ENCODE measurements at regions not wholly inside any gene's neighbourhood (a gene's known extent, or its start where the extent isn't known, plus 50 kb on each side); places are given as distances from the start of the nearest gene placed in this dataset.
"Not testable (repeated sequence)": the region's sequence is repeated elsewhere in the genome, so short reads cannot be mapped to it uniquely, and the experiment has no call there.

DNA sequence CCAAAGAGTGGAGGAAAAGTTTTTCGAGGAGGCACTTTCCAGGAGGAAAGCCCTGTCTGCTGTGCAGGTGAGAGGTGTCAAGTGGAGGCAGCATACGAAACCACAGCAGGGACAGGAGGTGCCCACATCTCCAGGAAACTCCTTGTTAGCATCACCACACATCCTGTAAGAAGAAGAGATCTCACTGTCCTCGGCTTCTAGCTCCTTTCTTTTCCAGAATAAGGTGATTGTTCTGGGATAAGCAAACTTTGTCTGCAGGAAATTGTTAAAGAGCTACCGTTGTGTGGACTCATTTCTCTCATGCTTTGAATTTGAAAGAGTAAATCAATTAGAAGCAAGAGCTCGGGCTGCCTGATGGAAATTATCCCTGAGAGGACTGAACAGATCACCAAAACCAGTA is 269.4 kb downstream of the CXCL12 start:
- H3K9ac ChIP-seq (ENCODE audit: low read length), result no peak overlapping the region
- no peaks in the 10 kb centered on the region for H3K4me1 ChIP-seq (ENCODE audit: control insufficient read depth, insufficient read depth, low read length)
- no peaks in the 10 kb centered on the region for H3K36me3 ChIP-seq (ENCODE audit: control insufficient read depth, insufficient read depth, low read length, severe bottlenecking)
- no peak overlapping the region for H3K4me3 ChIP-seq (ENCODE audit: low read length)
- peaks cover 3% of the 10 kb centered on the region for H3K9me3 ChIP-seq (ENCODE audit: control insufficient read depth, low read length)
- peaks cover 14% of the 10 kb centered on the region for H3K27me3 ChIP-seq (replicated peaks; ENCODE audit: control insufficient read depth, insufficient read depth, low read length)
- DNase-seq (ENCODE audit: low read depth), result no peak

DNA sequence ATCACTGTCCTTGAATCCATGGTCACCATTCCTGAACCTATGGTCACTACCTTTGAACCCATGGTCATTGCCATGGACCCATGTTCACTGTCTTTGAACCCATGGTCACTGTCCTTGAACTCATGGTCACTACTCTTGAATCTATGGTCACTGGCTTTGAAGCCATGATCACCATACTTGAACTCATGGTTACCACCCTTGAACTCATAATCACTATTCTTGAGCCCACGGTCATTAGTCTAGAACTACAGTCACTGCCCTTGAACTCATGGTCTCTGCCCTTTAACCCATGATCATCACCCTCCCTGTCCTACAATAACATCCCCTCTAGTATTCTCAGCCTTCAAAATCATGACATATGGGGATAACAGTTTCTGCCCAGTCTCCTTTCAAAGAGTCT is 270.5 kb downstream of the CXCL12 start:
- Histone ChIP-seq H3K9me3 (ENCODE audit: control insufficient read depth, low read length) (peaks cover 3% of the 10 kb centered on the region), H3K4me3 (ENCODE audit: low read length) (no peak overlapping the region), H3K27me3 (replicated peaks; ENCODE audit: control insufficient read depth, insufficient read depth, low read length) (peaks cover 14% of the 10 kb centered on the region), H3K4me1 (ENCODE audit: control insufficient read depth, insufficient read depth, low read length) (no peaks in the 10 kb centered on the region), H3K9ac (ENCODE audit: low read length) (no peak overlapping the region), H3K36me3 (ENCODE audit: control insufficient read depth, insufficient read depth, low read length, severe bottlenecking) (no peaks in the 10 kb centered on the region)
- no peak for DNase-seq (ENCODE audit: low read depth)

DNA sequence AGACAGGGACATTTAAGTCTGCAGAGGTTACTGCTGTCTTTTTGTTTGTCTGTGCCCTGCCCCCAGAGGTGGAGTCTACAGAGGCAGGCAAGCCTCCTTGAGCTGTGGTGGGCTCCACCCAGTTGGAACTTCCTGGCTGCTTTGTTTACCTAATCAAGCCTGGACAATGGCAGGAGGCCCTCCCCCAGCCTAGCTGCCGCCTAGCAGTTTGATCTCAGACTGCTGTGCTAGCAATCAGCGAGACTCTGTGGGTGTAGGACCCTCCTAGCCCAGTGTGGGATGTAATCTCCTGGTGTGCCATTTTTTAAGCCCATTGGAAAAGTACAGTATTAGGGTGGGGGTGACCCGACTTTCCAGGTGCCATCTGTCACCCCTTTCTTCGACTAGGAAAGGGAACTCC is 272.6 kb downstream of the CXCL12 start:
- not testable (repeated sequence) for H3K9ac ChIP-seq (ENCODE audit: low read length); H3K4me3 ChIP-seq (ENCODE audit: low read length); DNase-seq (ENCODE audit: low read depth); H3K36me3 ChIP-seq (ENCODE audit: control insufficient read depth, insufficient read depth, low read length, severe bottlenecking); H3K4me1 ChIP-seq (ENCODE audit: control insufficient read depth, insufficient read depth, low read length); H3K9me3 ChIP-seq (ENCODE audit: control insufficient read depth, low read length)
- peaks cover 14% of the 10 kb centered on the region for H3K27me3 ChIP-seq (replicated peaks; ENCODE audit: control insufficient read depth, insufficient read depth, low read length)

DNA sequence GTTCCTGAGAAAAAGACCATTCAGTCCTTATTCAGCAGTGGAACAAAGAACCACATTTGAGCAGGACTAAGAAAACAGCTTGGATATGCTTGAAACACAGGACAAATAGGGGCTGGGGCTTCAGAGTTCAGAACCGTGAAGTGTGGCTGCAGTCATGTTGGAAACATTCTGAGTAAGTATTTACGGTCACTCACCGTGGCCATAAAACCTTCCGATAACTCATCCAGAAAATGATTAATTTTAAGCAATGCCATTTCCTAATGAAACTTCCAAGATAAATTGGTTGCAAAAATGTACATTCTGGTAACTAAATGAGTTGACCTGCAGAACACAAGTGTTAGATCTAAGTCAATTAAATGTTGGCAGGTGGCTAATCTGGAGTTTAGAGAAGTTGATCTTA is 279.2 kb downstream of the CXCL12 start:
- Histone ChIP-seq H3K9me3 (ENCODE audit: control insufficient read depth, low read length) (peaks cover 2% of the 10 kb centered on the region), H3K4me1 (ENCODE audit: control insufficient read depth, insufficient read depth, low read length) (peaks cover 13% of the 10 kb centered on the region), H3K27me3 (replicated peaks; ENCODE audit: control insufficient read depth, insufficient read depth, low read length) (no peaks in the 10 kb centered on the region), H3K4me3 (ENCODE audit: low read length) (no peak overlapping the region), H3K9ac (ENCODE audit: low read length) (no peak overlapping the region), H3K36me3 (ENCODE audit: control insufficient read depth, insufficient read depth, low read length, severe bottlenecking) (no peaks in the 10 kb centered on the region)
- no peak for DNase-seq (ENCODE audit: low read depth)

DNA sequence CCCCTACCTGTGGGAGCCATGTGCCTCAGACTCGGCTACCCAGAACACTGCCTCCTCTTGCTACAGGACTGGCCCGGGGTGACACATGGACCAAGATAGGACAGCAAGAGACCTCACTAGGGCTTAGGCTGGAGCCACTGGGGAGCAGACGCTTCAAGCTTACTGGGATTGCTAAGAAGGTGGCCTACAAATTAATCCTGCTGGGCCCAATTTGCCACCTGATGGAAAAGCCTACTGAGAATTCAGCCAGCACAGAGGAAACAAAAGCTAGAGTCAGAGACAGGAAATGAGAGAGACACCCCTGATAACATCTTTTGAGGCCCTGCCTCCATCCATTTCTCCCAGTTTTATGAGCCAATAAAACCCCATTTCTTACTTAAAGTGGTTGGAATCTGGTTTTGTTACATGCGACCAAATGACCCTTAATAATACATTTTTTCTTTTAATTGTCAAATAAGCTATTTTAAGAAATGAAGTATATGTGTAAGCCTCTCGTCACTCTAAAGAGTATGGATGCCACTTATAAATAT is 282.1 kb downstream of the CXCL12 start:
- no peak for DNase-seq (ENCODE audit: low read depth)
- H3K9me3 ChIP-seq (ENCODE audit: control insufficient read depth, low read length), result no peaks in the 10 kb centered on the region
- no peaks in the 10 kb centered on the region for H3K36me3 ChIP-seq (ENCODE audit: control insufficient read depth, insufficient read depth, low read length, severe bottlenecking)

DNA sequence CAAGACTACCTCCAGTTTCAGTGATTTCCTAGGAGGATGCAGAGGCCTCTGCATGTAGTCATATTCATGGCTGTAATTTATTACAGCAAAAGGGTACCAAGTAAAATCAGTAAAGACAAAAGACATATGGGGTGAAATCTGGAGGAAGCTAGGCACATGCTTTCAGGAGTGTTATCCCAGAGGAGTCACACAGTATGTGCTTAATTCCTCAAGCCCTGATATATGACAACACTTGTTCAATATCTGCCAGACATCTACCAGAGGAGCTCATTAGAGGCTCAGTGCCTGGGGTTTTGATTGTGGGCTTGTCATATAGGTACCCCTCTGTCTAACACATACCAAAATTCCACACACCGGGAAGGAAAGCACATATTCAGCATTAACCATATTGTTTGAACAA is 283.8 kb downstream of the CXCL12 start:
- Histone ChIP-seq H3K9me3 (ENCODE audit: control insufficient read depth, low read length) (no peaks in the 10 kb centered on the region), H3K4me3 (ENCODE audit: low read length) (no peak overlapping the region), H3K27me3 (replicated peaks; ENCODE audit: control insufficient read depth, insufficient read depth, low read length) (no peaks in the 10 kb centered on the region), H3K36me3 (ENCODE audit: control insufficient read depth, insufficient read depth, low read length, severe bottlenecking) (no peaks in the 10 kb centered on the region), H3K9ac (ENCODE audit: low read length) (no peak overlapping the region), H3K4me1 (ENCODE audit: control insufficient read depth, insufficient read depth, low read length) (peaks cover 25% of the 10 kb centered on the region)
- no peak for DNase-seq (ENCODE audit: low read depth)

More for the DNA sequence above, 282.1 kb downstream of the CXCL12 start:
- Histone ChIP-seq H3K27me3 (replicated peaks; ENCODE audit: control insufficient read depth, insufficient read depth, low read length) (no peaks in the 10 kb centered on the region), H3K4me1 (ENCODE audit: control insufficient read depth, insufficient read depth, low read length) (peaks cover 25% of the 10 kb centered on the region), H3K9ac (ENCODE audit: low read length) (no peak overlapping the region), H3K4me3 (ENCODE audit: low read length) (no peak overlapping the region)

DNA sequence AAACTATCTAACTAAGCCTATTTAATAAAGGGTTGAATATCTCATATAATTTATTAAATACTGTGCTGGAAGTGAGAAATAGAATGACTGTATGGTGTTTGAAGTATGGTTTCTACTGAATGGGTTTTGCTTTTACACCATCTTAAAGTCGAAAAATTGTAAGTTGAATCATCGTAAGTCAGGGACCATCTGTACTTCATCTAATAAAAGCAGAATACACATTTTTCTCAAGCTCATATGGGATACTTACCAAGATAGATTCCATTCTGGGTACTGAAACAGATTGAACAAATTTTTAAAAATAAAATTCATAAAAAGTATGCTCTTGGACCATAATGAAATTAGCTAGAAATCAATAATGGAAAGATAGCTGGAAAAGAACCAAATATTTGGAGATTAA is 285.4 kb downstream of the CXCL12 start:
- Histone ChIP-seq H3K4me1 (ENCODE audit: control insufficient read depth, insufficient read depth, low read length) (peaks cover 21% of the 10 kb centered on the region), H3K27me3 (replicated peaks; ENCODE audit: control insufficient read depth, insufficient read depth, low read length) (no peaks in the 10 kb centered on the region), H3K9me3 (ENCODE audit: control insufficient read depth, low read length) (no peaks in the 10 kb centered on the region), H3K9ac (ENCODE audit: low read length) (no peak overlapping the region), H3K4me3 (ENCODE audit: low read length) (no peak overlapping the region), H3K36me3 (ENCODE audit: control insufficient read depth, insufficient read depth, low read length, severe bottlenecking) (no peaks in the 10 kb centered on the region)
- DNase-seq (ENCODE audit: low read depth), result no peak

DNA sequence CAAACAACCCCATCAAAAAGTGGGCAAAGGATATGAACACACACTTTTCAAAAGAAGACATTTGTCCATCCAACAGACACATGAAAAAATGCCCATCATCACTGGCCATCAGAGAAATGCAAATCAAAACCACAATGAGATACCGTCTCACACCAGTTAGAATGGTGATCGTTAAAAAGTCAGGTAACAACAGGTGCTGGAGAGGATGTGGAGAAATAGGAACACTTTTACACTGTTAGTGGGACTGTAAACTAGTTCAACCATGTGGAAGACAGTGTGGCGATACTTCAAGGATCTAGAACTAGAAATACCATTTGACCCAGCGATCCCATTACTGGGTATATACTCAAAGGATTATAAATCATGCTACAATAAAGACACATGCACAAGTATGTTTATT is 288.7 kb downstream of the CXCL12 start:
- not testable (repeated sequence) for H3K36me3 ChIP-seq (ENCODE audit: control insufficient read depth, insufficient read depth, low read length, severe bottlenecking); H3K4me3 ChIP-seq (ENCODE audit: low read length); H3K27me3 ChIP-seq (replicated peaks; ENCODE audit: control insufficient read depth, insufficient read depth, low read length); H3K9ac ChIP-seq (ENCODE audit: low read length); H3K9me3 ChIP-seq (ENCODE audit: control insufficient read depth, low read length); DNase-seq (ENCODE audit: low read depth)
- peaks cover 17% of the 10 kb centered on the region for H3K4me1 ChIP-seq (ENCODE audit: control insufficient read depth, insufficient read depth, low read length)

DNA sequence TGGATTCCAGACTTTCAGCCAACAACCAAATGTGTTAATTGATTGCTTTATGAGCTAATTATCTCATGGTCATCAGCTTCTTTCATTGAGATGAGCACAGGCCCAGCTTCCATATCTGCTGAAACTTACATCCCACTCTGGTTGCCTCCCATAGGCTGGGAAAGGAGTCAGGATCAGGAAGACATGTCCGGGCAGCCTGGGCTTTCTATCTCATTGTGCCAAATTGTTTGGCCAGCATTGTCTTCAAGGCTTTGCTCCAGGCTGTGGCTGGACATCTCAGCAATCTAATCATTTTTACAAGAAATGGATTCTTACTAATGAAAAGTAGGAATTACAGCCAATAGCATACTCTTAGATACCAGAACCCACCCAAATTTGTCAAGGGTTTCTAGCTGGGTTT is 295.2 kb downstream of the CXCL12 start:
- Histone ChIP-seq H3K36me3 (ENCODE audit: control insufficient read depth, insufficient read depth, low read length, severe bottlenecking) (no peaks in the 10 kb centered on the region), H3K9ac (ENCODE audit: low read length) (no peak overlapping the region), H3K4me1 (ENCODE audit: control insufficient read depth, insufficient read depth, low read length) (no peaks in the 10 kb centered on the region), H3K9me3 (ENCODE audit: control insufficient read depth, low read length) (peaks cover 4% of the 10 kb centered on the region), H3K4me3 (ENCODE audit: low read length) (no peak overlapping the region), H3K27me3 (replicated peaks; ENCODE audit: control insufficient read depth, insufficient read depth, low read length) (no peaks in the 10 kb centered on the region)
- no peak for DNase-seq (ENCODE audit: low read depth)

DNA sequence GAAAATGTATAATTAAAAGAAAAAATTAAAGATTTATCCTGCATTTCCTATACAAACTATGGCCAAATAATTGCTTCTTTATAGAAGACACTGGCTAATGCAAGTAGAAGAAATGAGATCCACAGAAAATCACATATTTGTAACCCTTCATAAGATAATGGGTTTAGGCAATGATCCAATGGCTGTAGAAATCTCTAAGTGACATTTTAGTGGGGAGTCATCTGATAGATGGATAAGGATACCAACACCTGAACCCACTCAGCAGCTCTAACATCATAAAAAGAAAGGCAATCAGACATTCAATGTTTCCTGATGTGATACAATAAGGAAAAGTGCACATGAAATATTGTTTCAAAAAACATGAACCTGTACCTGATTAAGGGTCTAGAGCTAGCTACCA is 297.5 kb downstream of the CXCL12 start:
- Histone ChIP-seq H3K9ac (ENCODE audit: low read length) (no peak overlapping the region), H3K4me1 (ENCODE audit: control insufficient read depth, insufficient read depth, low read length) (no peaks in the 10 kb centered on the region), H3K36me3 (ENCODE audit: control insufficient read depth, insufficient read depth, low read length, severe bottlenecking) (no peaks in the 10 kb centered on the region), H3K9me3 (ENCODE audit: control insufficient read depth, low read length) (peaks cover 4% of the 10 kb centered on the region), H3K27me3 (replicated peaks; ENCODE audit: control insufficient read depth, insufficient read depth, low read length) (peaks cover 5% of the 10 kb centered on the region), H3K4me3 (ENCODE audit: low read length) (no peak overlapping the region)
- no peak for DNase-seq (ENCODE audit: low read depth)

DNA sequence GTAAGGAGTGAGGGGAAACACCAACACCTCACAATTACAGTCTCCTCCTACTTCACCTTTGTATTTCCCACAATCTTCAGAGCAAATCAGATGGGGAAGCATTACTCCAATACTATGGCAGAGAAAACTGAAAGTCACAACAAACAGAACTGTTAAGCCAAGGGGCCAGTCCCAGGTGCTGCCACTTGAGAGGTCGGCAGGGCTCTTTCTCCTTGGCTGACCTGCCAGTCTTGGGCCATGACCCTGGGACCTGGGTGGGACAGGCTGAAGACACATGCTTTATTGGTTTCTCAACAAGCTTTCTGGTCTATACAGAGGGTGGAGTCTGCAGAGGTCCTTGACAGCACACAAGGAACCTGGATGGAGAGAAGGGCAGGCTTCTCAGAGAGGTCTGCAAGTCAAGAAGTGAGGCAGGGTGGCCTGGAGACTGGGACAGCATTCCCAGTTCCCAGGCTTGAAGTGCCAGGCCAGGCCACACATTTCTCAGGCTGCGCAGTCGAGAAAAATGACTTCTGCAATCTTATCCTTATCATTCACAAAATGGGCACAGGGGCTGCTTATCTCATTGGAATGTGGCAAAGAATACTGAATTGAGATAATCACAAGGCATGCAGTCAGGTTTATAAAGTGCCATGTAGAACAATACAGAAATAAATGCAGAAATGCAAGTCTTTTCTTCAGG is 301.0 kb downstream of the CXCL12 start:
- no peaks in the 10 kb centered on the region for H3K4me1 ChIP-seq (ENCODE audit: control insufficient read depth, insufficient read depth, low read length)
- no peaks in the 10 kb centered on the region for H3K36me3 ChIP-seq (ENCODE audit: control insufficient read depth, insufficient read depth, low read length, severe bottlenecking)
- H3K9me3 ChIP-seq (ENCODE audit: control insufficient read depth, low read length), result no peaks in the 10 kb centered on the region
- no peak for DNase-seq (ENCODE audit: low read depth)
- H3K27me3 ChIP-seq (replicated peaks; ENCODE audit: control insufficient read depth, insufficient read depth, low read length), result peaks cover 5% of the 10 kb centered on the region
- H3K4me3 ChIP-seq (ENCODE audit: low read length), result no peak overlapping the region
- no peak overlapping the region for H3K9ac ChIP-seq (ENCODE audit: low read length)

DNA sequence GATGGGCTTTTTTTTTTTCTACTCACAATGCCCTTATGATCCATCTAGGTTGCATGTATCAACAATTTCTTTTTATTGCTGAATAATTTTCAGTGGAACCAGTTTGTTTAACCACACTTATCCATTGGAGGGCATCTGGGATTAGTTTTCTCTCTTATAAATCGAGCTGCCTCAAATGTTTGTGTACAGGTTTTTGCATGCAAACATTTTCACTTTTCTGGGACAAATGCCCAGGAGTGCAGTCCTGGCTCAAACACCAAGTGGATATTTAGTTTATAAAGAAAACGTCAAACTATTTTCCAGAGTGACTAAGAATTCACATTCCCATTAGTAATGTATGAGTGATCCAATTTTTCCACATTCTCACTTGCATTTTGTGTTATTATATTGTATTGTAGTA is 313.4 kb downstream of the CXCL12 start:
- peak; percentile 83 for DNase-seq (ENCODE audit: low read depth)
- H3K9ac ChIP-seq (ENCODE audit: low read length), result no peak overlapping the region
- H3K4me1 ChIP-seq (ENCODE audit: control insufficient read depth, insufficient read depth, low read length), result peaks cover 34% of the 10 kb centered on the region
- H3K9me3 ChIP-seq (ENCODE audit: control insufficient read depth, low read length), result no peaks in the 10 kb centered on the region
- no peak overlapping the region for H3K4me3 ChIP-seq (ENCODE audit: low read length)
- no peaks in the 10 kb centered on the region for H3K27me3 ChIP-seq (replicated peaks; ENCODE audit: control insufficient read depth, insufficient read depth, low read length)
- H3K36me3 ChIP-seq (ENCODE audit: control insufficient read depth, insufficient read depth, low read length, severe bottlenecking), result no peaks in the 10 kb centered on the region

Data from adipocyte (in vitro differentiated cells).